Left lung (tissue), 4 donors: ENCODE measurements at regions not wholly inside any gene's neighbourhood (a gene's known extent, or its start where the extent isn't known, plus 50 kb on each side); places are given as distances from the start of the nearest gene placed in this dataset.
A peak's percentile ranks its signal among the peaks of the same experiment; 100 is the strongest.
"Not testable (repeated sequence)": the region's sequence is repeated elsewhere in the genome, so short reads cannot be mapped to it uniquely, and the experiment has no call there.

Experiments used
- ATAC-seq: fragments of 200-7000 bp; cut with Tn5 transposase; one replicate; pipeline ENCODE4 v1.9.1; 2020; ENCODE audit warnings: moderate library complexity
- DNase-seq, 4 donors: peaks; one replicate each; pipeline ENCODE4 v3.0.0-alpha.2; 2013 to 2020
- H3K27ac ChIP-seq, 2 donors: fragments of 200-600 bp; sonication (generic) in 1 of 2; one replicate each; pipeline versions ENCODE4 v1.5.0 to v1.8.0; 2020 to 2021
- H3K27me3 ChIP-seq, 2 donors: fragments of 200-600 bp; sonication (generic) in 1 of 2; one replicate each; pipeline versions ENCODE4 v1.5.0 to v1.8.0; 2020 to 2021
- H3K36me3 ChIP-seq, 2 donors: fragments of 200-600 bp; sonication (generic) in 1 of 2; one replicate each; pipeline versions ENCODE4 v1.5.0 to v1.8.0; 2020 to 2021
- H3K4me1 ChIP-seq, 2 donors: fragments of 200-600 bp; one replicate each; pipeline ENCODE4 v1.8.0; 2021
- H3K4me3 ChIP-seq, 2 donors: fragments of 200-600 bp; sonication (generic) in 1 of 2; one replicate each; pipeline versions ENCODE4 v1.5.0 to v1.8.0; 2020 to 2021; ENCODE audit warnings: mild to moderate bottlenecking in 1 of 2
- H3K9me3 ChIP-seq, 2 donors: fragments of 200-600 bp; sonication (generic) in 1 of 2; one replicate each; pipeline versions ENCODE4 v1.5.0 to v1.8.0; 2020 to 2021
- CTCF ChIP-seq, 2 donors: fragments of 200-600 bp; sonication (generic) in 1 of 2; IDR thresholded peaks; one replicate each; pipeline versions ENCODE4 v1.5.0 to v1.8.0; 2021; ENCODE audit warnings: antibody characterized with exemption in 2 of 2
- intact Hi-C, 2 donors: fragments of 100-400 bp; cut with DNase I; formaldehyde crosslinking; loops; one replicate each; pipeline versions ENCODE4 v1.11.2 to v1.14.2; 2022
- donor health status: DM: no; HTN: yes; CAD: no.
- donor health status: DM: no; HTN: no; CAD: no.

GRCh38 chr5:34378498-34378897, 277.6 kb upstream of the RAI14 start:
- ATAC-seq, H3K4me1 ChIP-seq, H3K27ac ChIP-seq, H3K4me3 ChIP-seq, H3K36me3 ChIP-seq, H3K27me3 ChIP-seq, DNase-seq, H3K9me3 ChIP-seq, intact Hi-C loops: not testable (repeated sequence)

GRCh38 chr5:34388754-34389153, 267.4 kb upstream of the RAI14 start:
- ATAC-seq, H3K27me3 ChIP-seq, H3K36me3 ChIP-seq, H3K4me1 ChIP-seq, H3K9me3 ChIP-seq, H3K27ac ChIP-seq, H3K4me3 ChIP-seq, intact Hi-C loops: not testable (repeated sequence)
- DNase-seq = peak in 1 of 4 donors; percentile 20

- H3K27me3 ChIP-seq = no peaks in the 10 kb centered on the region
- DNase-seq = no peak
- no peak for TF ChIP-seq CTCF (IDR thresholded peaks at IDR 0.05)
- intact Hi-C loops = no loop called here
- no peak overlapping the region for H3K27ac ChIP-seq
- H3K4me1 ChIP-seq = peaks cover 0 to 6% of the 10 kb centered on the region in 2 donors
- H3K4me3 ChIP-seq = no peak overlapping the region
- ATAC-seq = no peak
- H3K9me3 ChIP-seq = no peaks in the 10 kb centered on the region
- H3K36me3 ChIP-seq = no peaks in the 10 kb centered on the region
Observed at GRCh38 chr5:34409373-34409772, 246.8 kb upstream of the RAI14 start.

GRCh38 chr5:34410411-34411139, 245.6 kb upstream of the RAI14 start:
- no peak overlapping the region for H3K27ac ChIP-seq
- no peak for TF ChIP-seq CTCF (IDR thresholded peaks at IDR 0.05)
- no peaks in the 10 kb centered on the region for H3K9me3 ChIP-seq
- H3K36me3 ChIP-seq = no peaks in the 10 kb centered on the region
- H3K4me3 ChIP-seq = no peak overlapping the region
- H3K27me3 ChIP-seq = no peaks in the 10 kb centered on the region
- intact Hi-C loops = no loop called here
- H3K4me1 ChIP-seq = peaks cover 0 to 6% of the 10 kb centered on the region in 2 donors
- ATAC-seq (peak; percentile 57), DNase-seq (peak in 2 of 4 donors; percentile 5 to 13)

GRCh38 chr5:34411470-34412346, 244.4 kb upstream of the RAI14 start:
- ATAC-seq (peak; percentile 66), DNase-seq (peak in 3 of 4 donors; percentile 44 to 57 (median 53))
- H3K27me3 ChIP-seq = no peaks in the 10 kb centered on the region
- no peak for TF ChIP-seq CTCF (IDR thresholded peaks at IDR 0.05)
- no peaks in the 10 kb centered on the region for H3K9me3 ChIP-seq
- H3K4me3 ChIP-seq = no peak overlapping the region
- H3K36me3 ChIP-seq = no peaks in the 10 kb centered on the region
- H3K4me1 ChIP-seq = peaks cover 0 to 6% of the 10 kb centered on the region in 2 donors
- intact Hi-C loops = no loop called here
- no peak overlapping the region for H3K27ac ChIP-seq

- intact Hi-C loops = no loop called here
- Histone ChIP-seq H3K27me3 (no peaks in the 10 kb centered on the region), H3K4me1 (peaks cover 0 to 6% of the 10 kb centered on the region in 2 donors), H3K36me3 (no peaks in the 10 kb centered on the region), H3K27ac (no peak overlapping the region), H3K4me3 (no peak overlapping the region), H3K9me3 (no peaks in the 10 kb centered on the region)
- DNase-seq (no peak), ATAC-seq (no peak)
- TF ChIP-seq CTCF (IDR thresholded peaks at IDR 0.05) = no peak
Observed at GRCh38 chr5:34412736-34413135, 243.4 kb upstream of the RAI14 start.
